ENCODE measurements at regions not wholly inside any gene's neighbourhood (a gene's known extent, or its start where the extent isn't known, plus 50 kb on each side); places are given as distances from the start of the nearest gene placed in this dataset.

Small RNA genes lying in the stretch of these regions (small RNA-seq; reads per million reads assigned to genes)
- gene AL356010.1: 0 reads per million in 2 experiments
- 0 reads per million in 2 experiments for gene AL590135.1
- 0 reads per million in 2 experiments for gene RNU6-725P

Data from SK-N-DZ (cell line).